Coronary artery (tissue), 2 donors: ENCODE measurements at regions not wholly inside any gene's neighbourhood (a gene's known extent, or its start where the extent isn't known, plus 50 kb on each side); places are given as distances from the start of the nearest gene placed in this dataset.

Experiments
- DNase-seq: peaks from one replicate; pipeline ENCODE4 v3.0.0-alpha.2; 2017; ENCODE audit warnings: low spot score
- H3K27ac ChIP-seq, 2 donors: fragments of 200-600 bp; sonication (generic); one replicate each; pipeline ENCODE4 v1.5.1; 2016 to 2019
- H3K4me3 ChIP-seq: fragments of 200-600 bp; sonication (generic); 2 replicates; pipeline ENCODE4 v1.5.1; 2016; ENCODE audit warnings: mild to moderate bottlenecking, moderate library complexity
- TF ChIP-seq, protein P1 (sequence below): fragments of 200-600 bp; sonication (generic); IDR thresholded peaks from one replicate; pipeline ENCODE4 v1.5.1; 2019; ENCODE audit warnings: antibody characterized with exemption

DNA sequence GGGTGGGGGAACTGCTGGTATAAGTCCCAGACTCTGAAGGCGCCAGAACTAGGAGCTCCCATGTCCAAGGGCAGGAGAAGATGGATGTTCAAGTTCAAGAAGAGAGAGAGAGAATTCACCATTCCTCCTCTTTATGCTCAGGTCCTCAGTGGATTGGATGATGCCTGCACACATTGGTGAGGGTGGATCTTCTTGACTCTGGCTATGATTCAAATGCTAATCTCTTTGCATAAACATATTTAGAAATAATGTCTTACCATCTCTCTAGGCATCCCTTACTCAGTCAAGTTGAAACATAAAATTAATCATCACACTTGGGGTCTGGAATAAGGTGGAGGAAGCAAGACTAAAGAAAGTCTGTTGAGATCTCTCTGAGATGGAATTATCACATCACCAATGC, 210.6 kb upstream of the CHST9 start:
- DNase-seq = no peak
- Histone ChIP-seq H3K27ac (no peak overlapping the region), H3K4me3 (no peak overlapping the region)
- TF ChIP-seq, protein P1, sequence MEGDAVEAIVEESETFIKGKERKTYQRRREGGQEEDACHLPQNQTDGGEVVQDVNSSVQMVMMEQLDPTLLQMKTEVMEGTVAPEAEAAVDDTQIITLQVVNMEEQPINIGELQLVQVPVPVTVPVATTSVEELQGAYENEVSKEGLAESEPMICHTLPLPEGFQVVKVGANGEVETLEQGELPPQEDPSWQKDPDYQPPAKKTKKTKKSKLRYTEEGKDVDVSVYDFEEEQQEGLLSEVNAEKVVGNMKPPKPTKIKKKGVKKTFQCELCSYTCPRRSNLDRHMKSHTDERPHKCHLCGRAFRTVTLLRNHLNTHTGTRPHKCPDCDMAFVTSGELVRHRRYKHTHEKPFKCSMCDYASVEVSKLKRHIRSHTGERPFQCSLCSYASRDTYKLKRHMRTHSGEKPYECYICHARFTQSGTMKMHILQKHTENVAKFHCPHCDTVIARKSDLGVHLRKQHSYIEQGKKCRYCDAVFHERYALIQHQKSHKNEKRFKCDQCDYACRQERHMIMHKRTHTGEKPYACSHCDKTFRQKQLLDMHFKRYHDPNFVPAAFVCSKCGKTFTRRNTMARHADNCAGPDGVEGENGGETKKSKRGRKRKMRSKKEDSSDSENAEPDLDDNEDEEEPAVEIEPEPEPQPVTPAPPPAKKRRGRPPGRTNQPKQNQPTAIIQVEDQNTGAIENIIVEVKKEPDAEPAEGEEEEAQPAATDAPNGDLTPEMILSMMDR = no peak

GRCh38 chr18:27394687-27395086, 209.6 kb upstream of the CHST9 start:
- no peak overlapping the region for H3K27ac ChIP-seq
- TF ChIP-seq, protein P1 = no peak
- no peak for DNase-seq
- H3K4me3 ChIP-seq = no peak overlapping the region

GRCh38 chr18:27382567-27383216, 197.6 kb upstream of the CHST9 start:
- no peak for DNase-seq
- TF ChIP-seq, protein P1 = no peak
- Histone ChIP-seq H3K27ac (no peak overlapping the region), H3K4me3 (no peak overlapping the region)

DNA sequence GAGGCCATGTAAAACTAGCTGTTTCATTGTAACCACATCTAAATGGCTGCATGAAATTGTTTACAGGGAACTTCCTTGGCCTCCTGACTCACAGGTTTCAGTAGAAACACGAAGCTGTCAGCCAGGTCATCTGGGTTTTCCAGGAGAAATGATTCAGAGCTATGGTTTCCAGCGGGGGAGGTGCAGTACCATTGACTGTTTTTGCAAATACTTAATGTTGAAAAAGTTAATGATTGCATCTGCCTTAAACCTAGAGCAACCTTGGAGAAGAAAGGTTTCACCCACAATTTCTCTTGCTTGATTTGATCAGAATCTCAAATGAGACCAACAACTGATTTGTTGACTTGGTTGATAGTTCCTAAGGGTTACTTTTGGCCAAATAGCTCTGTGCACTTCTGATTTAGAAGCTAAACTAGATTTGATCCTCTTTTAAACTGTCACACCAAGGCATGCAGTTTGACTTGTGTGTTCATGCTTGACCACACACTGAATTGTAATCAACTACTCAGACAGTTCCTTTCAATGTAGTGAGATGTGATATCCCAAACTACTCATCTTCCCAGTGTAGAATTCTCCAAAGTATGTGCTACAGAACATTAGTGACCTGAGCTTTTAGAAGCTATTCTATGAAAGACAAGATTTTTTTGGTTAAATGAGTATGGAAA, 193.5 kb upstream of the CHST9 start:
- no peak for DNase-seq
- Histone ChIP-seq H3K4me3 (no peak overlapping the region), H3K27ac (no peak overlapping the region)
- TF ChIP-seq, protein P1 = no peak

GRCh38 chr18:27377251-27377650, 192.1 kb upstream of the CHST9 start:
- Histone ChIP-seq H3K27ac (no peak overlapping the region), H3K4me3 (no peak overlapping the region)
- TF ChIP-seq, protein P1 = no peak
- no peak for DNase-seq

DNA sequence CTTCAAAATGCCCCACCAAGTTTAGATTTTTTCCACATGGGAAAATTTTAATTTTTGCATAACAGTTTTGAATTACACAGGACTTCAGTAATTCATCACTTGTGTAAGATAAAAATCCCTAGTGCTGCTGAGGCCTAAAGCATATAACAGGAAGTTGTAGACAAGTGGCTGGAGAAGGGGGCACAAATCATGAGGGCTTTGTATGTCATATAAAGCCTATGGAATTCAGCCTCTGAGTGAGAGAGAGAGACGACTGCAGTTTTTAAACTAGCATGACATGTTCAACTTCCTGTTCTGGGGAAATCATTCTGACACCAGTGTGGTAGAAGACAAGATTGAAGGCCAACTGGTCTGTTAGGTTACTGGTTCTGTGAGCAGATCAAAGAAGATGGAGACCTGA, 187.3 kb upstream of the CHST9 start:
- H3K4me3 ChIP-seq = no peak overlapping the region
- DNase-seq = no peak
- TF ChIP-seq, protein P1 = no peak
- no peak overlapping the region for H3K27ac ChIP-seq

DNA sequence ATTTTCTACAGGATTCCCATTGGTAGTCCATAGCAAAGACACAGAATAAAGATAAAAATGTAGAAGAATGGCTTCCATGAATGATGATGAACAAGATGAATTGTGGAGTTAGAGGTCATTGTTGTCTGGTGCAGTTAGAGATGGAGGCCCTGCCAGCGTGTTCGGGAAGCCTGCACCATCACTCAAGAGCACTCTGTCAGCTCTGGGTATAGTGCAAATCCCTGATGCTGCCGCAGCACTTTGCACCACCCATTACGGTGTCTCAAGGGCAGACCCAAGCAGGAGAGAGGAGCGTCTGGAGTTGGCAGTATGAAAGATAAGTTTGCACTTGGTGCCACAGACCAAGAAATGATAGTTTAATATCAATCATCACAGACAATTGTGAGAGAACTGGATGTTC, 181.6 kb upstream of the CHST9 start:
- TF ChIP-seq, protein P1 = no peak
- DNase-seq = no peak
- Histone ChIP-seq H3K27ac (no peak overlapping the region), H3K4me3 (no peak overlapping the region)
